AG08396 (cell line): ENCODE measurements at regions not wholly inside any gene's neighbourhood (a gene's known extent, or its start where the extent isn't known, plus 50 kb on each side); places are given as distances from the start of the nearest gene placed in this dataset.

Source experiments
- DNase-seq: peaks from one replicate; pipeline ENCODE4 v3.0.0; 2012; ENCODE audit warnings: low spot score, mixed read lengths

DNA sequence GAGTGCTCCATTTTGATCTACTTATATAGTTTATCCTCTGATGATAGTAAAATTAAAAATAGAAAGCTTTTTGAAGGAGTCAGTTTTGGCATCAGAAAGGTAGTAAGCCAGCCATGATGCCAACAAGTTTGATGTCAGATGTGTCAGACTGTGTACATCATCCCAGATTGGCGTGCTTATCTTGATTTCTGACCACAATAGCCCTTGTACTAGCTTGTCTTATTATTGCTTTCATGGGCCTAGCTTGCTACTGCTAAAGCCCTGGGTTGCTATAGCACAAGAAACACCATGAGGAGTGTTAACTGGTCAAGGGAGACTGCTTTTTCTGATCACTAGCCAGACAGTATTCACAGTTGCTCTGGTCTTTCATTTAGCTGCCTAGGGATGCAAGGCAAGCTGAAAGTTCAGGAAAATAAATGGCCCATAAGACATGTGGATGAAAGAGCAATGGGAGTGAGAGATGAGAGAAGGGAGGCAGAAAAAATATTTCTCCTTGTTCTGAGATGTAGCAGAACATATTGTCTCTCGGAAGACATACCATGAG, 1038.5 kb downstream of the JRKL start:
- DNase-seq, result no peak

DNA sequence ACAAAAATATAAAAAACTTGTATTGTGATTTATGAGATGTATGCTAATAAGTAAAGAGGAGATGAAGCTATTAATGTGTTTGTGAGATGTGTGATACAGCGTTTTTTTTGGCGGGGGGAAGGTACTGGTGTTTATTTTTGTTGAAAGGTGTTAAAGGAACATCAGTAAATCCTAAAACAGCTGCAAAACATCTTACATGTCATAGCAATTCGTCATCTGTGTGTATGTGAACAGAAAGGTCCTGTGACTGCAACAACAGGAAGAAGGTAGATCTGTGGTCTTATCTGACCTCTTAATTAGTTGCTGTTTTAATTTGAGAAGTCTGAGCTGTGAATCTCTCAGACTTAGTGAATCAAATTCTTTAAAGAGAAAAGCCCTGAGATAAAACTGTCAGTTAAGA, 1041.1 kb downstream of the JRKL start:
- DNase-seq, result no peak

DNA sequence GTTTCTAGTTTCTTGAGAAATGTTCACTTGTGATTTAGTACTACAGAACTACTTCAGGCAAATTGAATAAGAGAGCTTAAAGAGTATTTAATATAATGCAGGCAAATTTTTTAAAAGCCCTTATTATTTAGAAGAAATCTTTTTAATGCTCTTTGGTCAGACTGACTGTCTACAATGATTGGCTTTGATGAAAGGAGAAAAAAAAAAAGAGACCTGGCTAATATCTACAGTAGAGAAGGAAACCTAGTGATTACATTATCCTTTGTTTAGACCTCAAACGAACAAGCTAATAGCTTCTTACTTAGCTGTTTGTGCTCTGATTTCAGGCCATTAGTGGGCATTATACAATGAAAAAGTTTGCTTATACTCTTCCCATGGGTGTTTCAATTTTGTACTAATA, 1043.1 kb downstream of the JRKL start:
- DNase-seq, result no peak

DNA sequence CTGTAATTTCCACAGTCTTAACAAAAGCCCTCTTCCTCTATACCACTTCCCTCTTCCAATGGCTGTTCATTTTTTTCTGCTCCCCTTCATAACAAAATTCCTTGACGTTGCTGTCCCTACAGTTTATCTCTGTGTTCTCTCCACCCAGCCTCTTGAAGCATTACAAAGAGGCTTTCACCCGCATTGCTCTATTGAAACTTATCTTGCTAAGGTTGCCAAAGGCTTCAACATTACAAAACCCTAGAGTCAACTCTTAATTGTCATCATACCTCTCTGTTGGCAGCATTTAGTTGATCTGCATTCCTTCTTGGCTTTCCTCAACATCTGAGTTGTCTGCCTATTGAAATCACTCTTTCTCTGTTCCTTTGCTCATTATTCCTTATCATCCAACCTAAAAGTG, 1055.7 kb downstream of the JRKL start:
- no peak for DNase-seq

DNA sequence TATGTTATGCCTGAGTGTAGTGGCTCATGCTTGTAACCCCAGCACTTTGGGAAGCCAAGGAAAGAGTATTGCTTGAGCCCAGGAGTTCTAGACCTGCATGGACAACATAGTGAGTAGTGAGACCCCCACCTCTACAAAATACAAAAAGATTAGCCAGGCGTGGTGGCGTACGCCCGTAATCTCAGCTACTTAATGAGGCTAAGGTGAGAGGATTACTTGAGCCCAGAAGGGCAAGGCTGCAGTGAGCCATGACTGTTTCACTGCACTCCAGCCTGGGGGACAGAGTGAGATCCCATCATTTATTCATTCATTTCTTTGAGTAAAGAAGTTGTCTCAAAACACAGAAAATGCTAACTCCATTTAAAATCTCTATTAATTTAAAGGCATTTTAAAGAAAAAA, 1061.6 kb downstream of the JRKL start:
- DNase-seq, result no peak

DNA sequence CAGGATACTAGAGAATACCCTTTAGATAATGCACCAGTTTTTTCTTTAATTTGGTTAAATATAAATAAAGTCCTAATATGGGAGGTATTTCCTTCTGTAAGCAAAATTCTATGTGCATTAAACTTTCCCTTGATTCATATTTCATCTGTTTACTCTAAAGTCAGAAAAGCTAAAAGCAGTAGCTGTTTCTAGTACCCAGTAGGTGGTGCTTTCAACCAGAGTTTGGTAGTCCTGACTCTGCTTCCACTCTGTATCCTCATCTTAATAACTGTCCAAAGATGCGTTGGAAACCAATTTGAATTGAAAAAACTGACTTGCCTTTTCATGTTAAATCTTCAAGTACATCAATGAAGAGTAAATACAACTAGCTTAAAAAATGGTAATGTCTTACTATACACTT, 1065.2 kb downstream of the JRKL start:
- no peak for DNase-seq

DNA sequence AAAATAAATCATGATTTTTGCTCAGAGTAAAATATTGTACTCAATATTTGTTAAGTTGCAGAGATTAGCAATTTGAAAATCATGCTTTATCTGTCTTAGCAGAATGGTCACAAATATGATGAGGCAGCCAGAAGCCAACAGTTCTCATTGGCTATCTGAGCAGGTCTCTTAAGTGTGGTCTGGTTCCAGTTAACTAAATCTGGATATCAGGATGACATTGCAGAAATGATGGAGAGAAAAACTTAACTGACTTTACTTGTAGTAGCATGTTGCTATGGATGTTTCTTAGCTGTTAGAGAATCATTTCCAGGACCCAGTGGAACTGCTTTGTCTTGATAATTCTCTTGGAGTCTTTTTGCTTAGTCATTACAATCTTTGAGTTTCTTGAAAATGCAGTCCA, 1070.3 kb downstream of the JRKL start:
- no peak for DNase-seq

DNA sequence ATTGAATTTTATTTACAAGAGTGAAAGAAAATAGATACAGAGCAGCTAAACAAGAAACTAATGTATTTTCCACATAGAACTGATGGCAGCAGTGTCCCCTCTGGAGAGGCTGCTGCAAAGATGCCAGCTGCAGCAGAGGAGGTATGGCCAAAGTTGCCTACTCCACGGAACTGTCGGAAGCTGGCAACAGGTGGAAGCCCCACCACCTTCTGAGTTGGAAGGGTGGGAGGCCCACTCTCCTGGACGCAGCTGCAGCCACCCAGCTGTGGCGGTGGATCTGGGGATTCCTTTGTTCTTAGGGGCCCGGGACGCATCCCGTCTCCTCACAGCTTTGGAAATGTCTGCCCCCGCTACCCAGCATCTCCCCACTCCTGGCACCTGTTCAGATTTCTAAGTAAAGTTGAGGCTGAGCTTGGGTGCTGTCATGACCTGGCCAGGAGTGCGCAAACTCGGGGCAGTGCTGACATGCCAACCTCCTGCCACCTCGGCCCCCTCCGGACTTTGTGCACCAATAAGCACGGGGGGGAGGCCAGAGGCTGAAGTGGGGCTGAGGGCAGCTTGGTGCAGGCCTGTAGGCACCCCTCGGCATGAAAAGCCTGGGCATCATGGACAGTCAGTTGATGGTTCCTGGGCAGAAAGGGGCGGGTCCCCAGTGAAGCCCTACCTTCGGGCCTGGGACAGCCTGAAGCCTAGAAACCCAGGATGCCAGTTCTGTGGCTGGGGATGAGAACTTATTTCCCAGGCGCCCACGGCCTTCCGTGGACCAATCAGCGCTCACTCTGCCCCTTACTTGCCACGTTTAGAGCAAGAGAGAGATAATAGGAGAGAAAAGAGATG, 1071.4 kb downstream of the JRKL start:
- no peak for DNase-seq

DNA sequence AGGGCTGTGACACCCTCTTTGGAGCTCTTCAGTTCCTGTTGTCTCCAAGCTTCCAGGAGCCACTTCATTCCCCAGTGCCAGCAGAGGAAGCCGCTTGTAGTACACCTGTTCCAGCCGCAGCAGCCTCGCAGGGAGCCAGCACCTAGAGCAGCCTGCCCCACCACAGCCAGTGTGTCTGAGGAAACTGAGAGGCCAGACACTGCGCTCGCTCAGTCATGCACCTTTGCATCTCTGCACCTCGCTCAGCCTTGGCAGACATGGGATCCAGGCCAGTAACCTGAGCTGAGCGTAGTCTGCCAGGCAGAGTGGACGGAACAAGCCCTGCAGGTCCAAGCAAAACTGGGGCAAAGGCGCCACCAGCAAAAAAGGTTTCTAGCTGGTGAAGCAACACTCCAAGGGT, 1072.1 kb downstream of the JRKL start:
- DNase-seq, result no peak

DNA sequence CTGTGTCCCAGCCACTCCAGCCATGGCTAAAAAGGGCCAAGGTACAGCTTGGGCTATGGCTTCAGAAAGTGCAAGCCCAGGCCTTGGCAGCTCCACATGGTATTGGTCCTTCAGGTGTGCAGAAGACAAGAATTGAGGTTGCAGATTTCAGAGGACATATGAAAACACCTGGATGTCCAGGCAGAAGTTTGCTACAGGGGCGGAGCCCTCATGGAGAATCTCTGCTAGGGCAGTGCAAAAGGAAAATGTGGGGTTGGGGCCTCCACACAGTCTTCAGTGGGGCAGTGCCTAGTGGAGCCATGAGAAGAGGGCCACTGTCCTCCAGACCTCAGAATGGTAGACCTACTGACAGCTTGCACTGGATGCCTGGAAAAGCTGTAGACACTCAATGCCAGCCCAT, 1074.1 kb downstream of the JRKL start:
- DNase-seq, result no peak

DNA sequence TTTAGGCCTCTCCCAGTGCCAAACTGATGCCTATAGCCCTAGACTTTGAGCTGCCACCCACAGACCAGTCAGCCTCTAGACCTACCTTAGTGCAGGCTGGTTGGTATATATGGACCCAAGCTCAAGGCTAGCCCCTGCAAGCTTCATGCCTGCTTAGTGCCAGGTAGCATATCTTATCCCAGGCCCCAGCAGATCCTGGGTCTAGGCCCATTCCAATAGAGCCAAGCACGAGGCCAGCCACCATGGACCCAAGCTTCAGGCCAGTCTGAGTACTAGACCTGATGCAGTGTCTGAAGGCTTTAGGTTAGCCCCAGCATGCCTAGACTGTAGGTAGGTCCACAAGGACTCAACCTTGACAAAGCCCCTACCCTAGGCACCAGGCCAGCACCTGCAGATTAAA, 1081.7 kb downstream of the JRKL start:
- DNase-seq, result no peak

DNA sequence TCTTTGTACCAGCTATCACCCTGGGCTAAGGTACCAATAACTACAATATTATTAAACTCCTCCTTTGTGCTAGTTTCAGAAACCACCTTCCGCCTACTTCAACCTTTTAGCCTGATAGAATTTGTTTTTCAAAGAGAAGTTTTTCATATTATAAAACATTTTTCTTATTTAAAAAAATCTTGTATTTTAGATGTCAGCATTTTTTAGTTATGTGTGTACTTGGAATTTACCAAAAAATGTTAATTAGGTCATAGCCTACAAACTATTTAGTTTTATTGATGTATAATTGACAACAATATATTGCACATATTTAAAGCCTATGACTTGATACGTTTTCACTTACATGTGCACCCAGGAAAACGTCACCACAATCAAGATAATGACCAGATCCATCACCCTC, 1097.6 kb downstream of the JRKL start:
- DNase-seq, result no peak

DNA sequence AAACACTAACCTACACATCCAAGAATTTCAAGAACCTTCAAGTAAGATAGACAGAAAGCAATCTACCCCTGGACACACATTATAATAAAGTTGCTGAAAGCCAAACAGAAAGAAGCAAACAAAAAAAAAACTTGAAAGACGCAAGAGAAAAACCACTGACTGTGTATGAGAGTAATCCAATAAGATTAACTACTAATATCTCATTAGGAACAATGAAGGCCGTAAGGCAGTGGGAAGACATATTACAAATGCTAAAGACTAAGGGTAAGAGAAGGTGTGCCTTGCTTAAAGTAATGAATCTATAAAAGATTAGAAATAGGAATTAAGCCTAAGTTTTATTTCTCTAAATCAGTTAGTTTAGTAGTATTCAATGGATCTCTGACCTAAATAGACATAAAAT, 1109.1 kb downstream of the JRKL start:
- no peak for DNase-seq

DNA sequence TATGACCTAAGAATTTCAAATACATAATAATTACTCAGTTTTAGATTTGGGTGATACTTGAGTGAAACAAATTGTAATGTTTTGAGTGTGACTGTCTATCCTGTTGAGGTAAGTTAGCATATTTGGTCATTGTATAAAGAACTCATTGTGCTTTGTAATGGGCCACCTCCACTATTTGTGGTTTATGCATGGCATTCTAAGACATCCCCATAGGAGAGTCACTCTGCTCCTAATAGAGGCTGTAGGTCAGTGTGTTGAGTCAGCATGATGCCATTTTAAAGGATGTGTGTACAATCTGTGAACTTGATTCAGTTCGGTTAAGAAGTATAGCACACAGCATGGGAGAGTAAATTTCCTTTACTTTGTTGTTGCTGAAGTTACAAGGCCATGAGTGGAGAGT, 1112.4 kb downstream of the JRKL start:
- no peak for DNase-seq

DNA sequence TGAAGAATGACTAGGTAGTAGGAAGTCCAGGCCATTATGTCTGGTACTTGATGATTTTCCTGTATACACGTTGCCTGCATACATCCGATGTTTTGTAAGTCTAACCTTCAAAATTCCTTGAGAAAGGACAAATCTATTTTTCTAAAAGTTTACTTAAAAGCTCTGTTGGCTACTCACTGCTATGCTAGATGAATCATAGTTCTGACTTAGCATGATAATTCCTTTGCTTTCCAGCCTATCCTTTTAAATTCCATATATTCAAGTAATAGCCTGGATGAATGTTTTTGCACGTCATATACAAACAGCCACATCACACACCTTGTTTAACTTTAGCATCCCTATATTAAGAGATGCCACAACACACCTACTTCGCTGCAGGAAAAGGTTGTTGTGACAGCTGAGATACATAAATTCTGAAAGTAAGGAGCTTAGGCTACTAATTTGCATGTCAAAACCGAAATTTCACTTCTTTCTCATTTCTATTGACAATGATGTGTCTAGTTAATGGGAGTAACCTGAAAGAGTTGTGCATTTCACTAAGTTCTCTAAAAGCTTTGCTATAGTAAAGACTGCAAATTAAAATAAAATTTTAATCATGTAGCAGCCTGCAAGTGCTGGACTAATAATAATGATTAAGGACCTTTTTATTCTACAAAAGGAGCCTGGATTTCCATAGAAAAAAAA, 1116.4 kb downstream of the JRKL start:
- DNase-seq, result no peak

DNA sequence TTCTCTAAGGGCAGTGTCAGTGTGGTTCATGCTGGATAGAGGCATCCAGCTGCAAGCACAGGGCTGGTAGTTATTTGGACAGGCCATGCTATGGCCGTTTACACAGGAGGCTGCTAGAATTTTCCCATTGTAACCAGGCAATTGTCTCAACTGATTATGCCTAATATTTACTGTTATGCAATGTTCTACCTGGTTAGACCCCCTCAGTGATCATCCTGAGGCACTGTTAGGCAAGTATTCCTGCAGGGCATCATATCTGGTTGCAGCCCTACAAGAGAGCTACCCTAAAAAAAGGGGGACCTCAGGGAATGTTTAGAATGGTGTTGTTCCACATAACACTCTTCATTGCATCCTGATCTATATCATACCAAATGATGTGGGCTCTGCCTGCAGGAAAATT, 1124.6 kb downstream of the JRKL start:
- DNase-seq, result no peak

DNA sequence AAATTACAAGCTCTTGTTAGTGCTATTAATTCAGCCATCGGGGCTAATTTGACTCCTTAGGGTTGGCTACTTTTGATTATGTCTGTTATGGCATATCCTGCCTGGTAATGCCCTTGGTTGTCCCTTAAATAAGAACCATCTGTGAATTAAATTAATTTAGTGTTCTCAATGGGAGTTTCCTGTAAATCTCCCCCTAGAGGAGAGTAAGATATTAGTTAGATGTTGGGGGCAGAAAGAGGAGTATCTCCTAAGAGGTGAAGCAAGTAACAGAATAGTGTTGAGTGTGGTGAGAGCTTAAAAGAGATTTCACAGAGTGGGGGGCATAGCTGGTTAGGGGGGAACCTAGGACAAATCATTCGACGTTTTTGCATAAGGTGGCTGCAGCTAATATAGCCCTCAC, 1126.9 kb downstream of the JRKL start:
- DNase-seq, result no peak

DNA sequence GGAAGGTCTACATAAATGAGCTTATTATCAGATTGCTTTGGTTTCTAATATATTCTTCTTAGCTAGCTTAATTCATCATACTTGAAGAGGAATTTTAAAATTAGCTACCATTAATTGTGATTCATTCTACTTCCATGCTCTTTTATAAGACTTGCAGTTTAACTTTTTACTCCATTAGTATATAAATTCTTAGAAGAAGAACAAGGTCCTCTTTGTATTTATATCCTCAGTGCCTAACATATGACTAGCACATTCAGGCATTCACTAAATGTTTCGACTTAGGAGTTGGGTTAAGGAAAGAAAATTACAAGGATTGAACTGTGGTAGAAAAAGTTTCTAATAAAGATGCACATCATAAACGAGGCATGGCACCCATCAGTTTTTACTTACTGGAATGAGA, 1135.5 kb downstream of the JRKL start:
- DNase-seq, result no peak

DNA sequence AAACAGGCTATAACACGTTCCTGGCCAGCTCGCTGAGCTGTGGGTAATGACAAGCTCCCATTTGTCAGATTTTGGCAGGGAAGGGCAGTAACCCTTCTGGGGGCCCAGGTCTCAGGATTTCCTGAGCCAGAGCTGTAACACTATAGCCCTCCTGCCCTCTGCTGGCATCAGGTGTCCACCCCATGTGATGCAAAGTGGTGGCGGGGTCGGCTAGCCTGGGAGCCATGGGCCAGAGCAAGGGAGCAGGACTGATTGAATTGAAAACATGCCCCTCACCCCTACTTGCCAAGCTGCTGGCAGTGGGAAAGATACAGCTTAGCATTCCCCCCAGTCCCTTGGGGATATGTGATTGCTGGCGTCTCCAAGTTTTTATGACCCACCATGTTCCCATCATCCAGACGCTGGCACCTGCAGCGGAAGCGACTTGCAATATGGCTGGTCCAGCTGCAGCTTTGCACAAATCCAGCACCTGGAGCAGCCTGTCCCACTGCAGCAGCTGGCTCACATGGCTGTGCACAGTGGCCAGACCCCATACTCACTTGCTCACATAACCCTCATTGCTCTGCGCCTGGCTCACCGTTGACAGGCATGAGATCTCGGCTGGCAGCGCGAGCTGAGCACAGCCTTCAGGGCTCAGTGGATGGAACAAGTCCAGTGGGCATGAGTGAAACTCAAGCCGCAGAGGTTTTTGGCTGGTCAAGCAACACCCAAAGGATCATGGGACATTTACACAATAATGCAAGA, 1147.8 kb downstream of the JRKL start:
- DNase-seq, result no peak

DNA sequence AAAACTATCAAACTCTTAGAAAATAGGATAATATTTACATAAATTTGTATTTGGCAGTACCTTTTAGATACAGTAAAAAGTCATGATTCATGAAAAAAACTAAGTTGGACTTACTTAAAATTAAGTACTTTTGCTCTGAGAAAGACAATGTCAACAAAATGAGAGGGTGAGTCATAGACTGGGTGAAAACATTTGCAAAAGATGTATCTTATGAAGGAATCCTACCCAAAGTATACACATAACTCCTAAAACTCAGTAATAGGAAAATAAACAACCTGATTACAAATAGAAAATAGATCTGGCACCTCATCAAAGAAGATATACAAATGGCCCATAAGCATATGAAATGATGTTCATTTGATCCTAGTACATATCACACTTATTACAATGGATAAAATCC, 1154.6 kb downstream of the JRKL start:
- no peak for DNase-seq

DNA sequence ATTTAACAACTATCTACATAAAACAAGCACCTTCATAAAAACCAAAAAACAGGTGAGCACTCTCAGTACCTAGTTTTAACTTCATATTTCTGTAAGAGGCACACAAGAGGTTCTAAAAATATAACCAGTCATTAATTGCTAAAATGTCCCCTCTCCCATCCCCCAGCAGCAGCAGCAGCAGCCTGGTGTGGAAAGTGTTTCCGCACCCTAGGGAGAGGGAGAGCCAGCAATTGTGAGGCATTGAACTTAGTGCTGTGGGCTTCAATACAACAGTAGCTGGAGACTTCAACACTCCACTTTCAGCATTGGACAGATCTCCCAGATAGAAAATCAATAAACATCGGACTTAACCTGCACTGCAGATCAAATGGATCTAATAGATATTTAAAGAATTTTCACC, 1158.5 kb downstream of the JRKL start:
- DNase-seq, result no peak

DNA sequence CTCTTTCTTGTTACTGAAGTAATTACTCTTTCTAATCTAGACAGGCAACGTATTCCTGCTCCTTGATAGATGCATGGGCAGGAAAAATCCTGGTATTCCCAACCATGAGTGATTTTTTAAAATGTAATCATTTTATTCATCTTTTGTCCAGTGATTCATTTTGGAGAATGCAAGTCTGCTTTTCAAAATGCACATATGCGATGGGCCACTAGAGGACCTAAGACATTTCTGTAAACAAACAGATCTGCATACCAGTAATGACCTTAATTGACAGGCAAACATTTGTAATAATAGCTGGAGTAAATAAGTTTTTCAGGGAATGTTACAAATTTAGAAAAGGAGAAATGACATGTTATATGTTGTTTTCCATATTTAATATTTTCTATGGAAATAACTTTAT, 1167.6 kb downstream of the JRKL start:
- no peak for DNase-seq

DNA sequence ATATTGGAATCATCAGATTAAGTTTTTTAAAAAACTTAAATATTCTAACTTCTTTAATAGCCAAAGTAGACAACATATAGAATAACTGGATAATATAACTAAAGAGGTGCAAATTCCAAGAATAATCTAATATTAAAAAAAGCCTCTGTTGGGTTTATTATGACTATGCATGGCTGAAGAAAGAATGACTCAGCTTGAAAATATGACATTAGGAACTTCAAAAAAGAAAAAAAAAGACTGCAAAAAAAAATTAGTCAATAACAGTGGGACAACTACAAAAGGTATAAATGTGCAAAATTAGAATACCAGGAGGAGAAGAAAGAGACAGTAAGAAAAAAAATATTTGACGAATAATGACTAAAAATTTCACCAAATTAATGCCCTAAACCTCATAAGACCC, 1178.0 kb downstream of the JRKL start:
- no peak for DNase-seq
